HEK293 (cell line): ENCODE measurements at regions not wholly inside any gene's neighbourhood (a gene's known extent, or its start where the extent isn't known, plus 50 kb on each side); places are given as distances from the start of the nearest gene placed in this dataset.

Experiments used
- CTCF ChIP-seq: fragments of 450-650 bp; formaldehyde crosslinking; IDR thresholded peaks from 2 replicates; pipeline ENCODE4 v1.5.1; 2016; ENCODE audit warnings: missing biosample characterization, missing genetic modification characterization
- PATZ1 ChIP-seq: fragments of 450-650 bp; formaldehyde crosslinking; IDR thresholded peaks from 2 replicates; pipeline ENCODE4 v1.5.1; 2016; ENCODE audit warnings: missing biosample characterization, missing genetic modification characterization
- YY1 ChIP-seq: fragments of 450-650 bp; formaldehyde crosslinking; IDR thresholded peaks from 2 replicates; pipeline ENCODE4 v1.5.1; 2018; ENCODE audit warnings: missing biosample characterization, missing genetic modification characterization
- ZBTB11 ChIP-seq: fragments of 450-650 bp; formaldehyde crosslinking; conservative IDR thresholded peaks from 2 replicates; pipeline ENCODE4 v1.5.1; 2016; ENCODE audit warnings: low read depth, missing biosample characterization, missing genetic modification characterization

- TF ChIP-seq PATZ1 (no peak), CTCF (tag by site-specific recombination) (no peak), YY1 (tag by site-specific recombination) (no peak), ZBTB11 (no peak)
These were observed 939.0 kb upstream of the TMEM132C start for GRCh38 chr12:127327986-127328385.
